HCT116 (cell line): ENCODE measurements at regions not wholly inside any gene's neighbourhood (a gene's known extent, or its start where the extent isn't known, plus 50 kb on each side); places are given as distances from the start of the nearest gene placed in this dataset.

Source experiments
- ATAC-seq: fragments of 200-7000 bp; cut with Tn5 transposase; 2 replicates; pipeline ENCODE4 v1.9.1; 2020; ENCODE audit warnings: mild to moderate bottlenecking, moderate library complexity
- BruUV-seq: library from RNA; stranded (reverse); fragments of 400-500 nt; replicated peaks from 2 replicates; lab custom pipeline; 2021; lab: Mats Ljungman, UMichigan
- CTCF ChIA-PET: fragments of 300-600 bp; sonication (Branson Sonifier 250); formaldehyde crosslinking; loops from one replicate; lab custom pipeline; 2021; ENCODE audit warnings: antibody characterized with exemption; lab: Charles Lee
- POLR2A ChIA-PET: fragments of 300-600, 350-600 bp; sonication (Branson Sonifier 250); formaldehyde crosslinking; loops from one replicate; lab custom pipeline; 2021; ENCODE audit warnings: antibody characterized with exemption; lab: Charles Lee
- RAD21 ChIA-PET, 2 experiments: fragments of 300-600 bp; sonication (Branson Sonifier 250); formaldehyde crosslinking; loops; one replicate each; lab custom pipeline; 2023; ENCODE audit warnings: low total read pairs in 2 of 2; ENCODE audit not compliant: uncharacterized antibody in 2 of 2, unreplicated experiment in 2 of 2, low non-redundant PET in 1 of 2; lab: Charles Lee
- DNase-seq: peaks from one replicate; pipeline ENCODE4 v3.0.0-alpha.2; 2010; ENCODE audit warnings: low read depth, low spot score
- H2AFZ ChIP-seq: fragments of 200-600 bp; shearing (Covaris generic), sonication (generic); 2 replicates; pipeline ENCODE4 v1.6.1; 2017; ENCODE audit warnings: low read depth, mixed run types, mixed read lengths, antibody characterized with exemption, low read length; ENCODE audit not compliant: poor library complexity, severe bottlenecking
- H3K27ac ChIP-seq: 2 replicates; pipeline ENCODE4 v1.5.1; 2012; ENCODE audit warnings: low read depth, low read length
- H3K27me3 ChIP-seq: fragments of 200-600 bp; sonication (generic); 2 replicates; pipeline ENCODE4 v1.6.1; 2016; ENCODE audit warnings: mixed run types, low read length, mixed read lengths; ENCODE audit not compliant: insufficient read depth
- H3K36me3 ChIP-seq, 2 experiments: fragments of 200-500 bp in 1 of 2; fragments of 200-600 bp in 1 of 2; sonication (Bioruptor generic) in 1 of 2; sonication (generic) in 1 of 2; 2 replicates each; pipeline versions ENCODE4 v1.5.1 to v1.6.1; 2014 to 2016; ENCODE audit warnings: low read length in 2 of 2, inconsistent platforms in 1 of 2, mixed read lengths in 1 of 2, mixed run types in 1 of 2; ENCODE audit not compliant: insufficient read depth in 2 of 2, control insufficient read depth in 1 of 2
- H3K4me1 ChIP-seq, 2 experiments: fragments of 200-600 bp in 1 of 2; sonication (generic) in 1 of 2; 2 replicates each; pipeline versions ENCODE4 v1.5.1 to v1.6.1; 2012 to 2017; ENCODE audit warnings: low read length in 2 of 2, inconsistent platforms in 1 of 2, mild to moderate bottlenecking in 1 of 2, mixed read lengths in 1 of 2, mixed run types in 1 of 2, moderate library complexity in 1 of 2; ENCODE audit not compliant: insufficient read depth in 2 of 2, control insufficient read depth in 1 of 2
- H3K4me2 ChIP-seq: fragments of 200-600 bp; sonication (generic); 2 replicates; pipeline ENCODE4 v1.6.1; 2017; ENCODE audit warnings: mixed run types, low read length, mixed read lengths
- H3K4me3 ChIP-seq, 2 experiments: fragments of 200-600 bp in 1 of 2; sonication (generic) in 1 of 2; replicated peaks in 1 of 2; 2 replicates each; pipeline ENCODE4 v1.5.1; 2011 to 2016; ENCODE audit warnings: low read length in 2 of 2, control low read depth in 1 of 2, low read depth in 1 of 2, mild to moderate bottlenecking in 1 of 2, mixed read lengths in 1 of 2, mixed run types in 1 of 2
- H3K79me2 ChIP-seq: fragments of 200-600 bp; sonication (generic); 2 replicates; pipeline ENCODE4 v1.6.1; 2017; ENCODE audit warnings: mild to moderate bottlenecking, mixed run types, low read length, moderate library complexity, mixed read lengths; ENCODE audit not compliant: insufficient read depth
- H3K9ac ChIP-seq: fragments of 200-600 bp; sonication (generic); 2 replicates; pipeline ENCODE4 v1.6.1; 2016; ENCODE audit warnings: low read length, mixed read lengths
- H3K9me2 ChIP-seq: fragments of 200-600 bp; sonication (generic), shearing (Covaris generic); 2 replicates; pipeline ENCODE4 v1.6.1; 2017; ENCODE audit warnings: mixed run types, mild to moderate bottlenecking, moderate library complexity; ENCODE audit not compliant: insufficient read depth
- H3K9me3 ChIP-seq, 2 experiments: fragments of 200-500 bp in 1 of 2; fragments of 200-600 bp in 1 of 2; sonication (Bioruptor generic) in 1 of 2; sonication (generic) in 1 of 2; 2 replicates each; pipeline ENCODE4 v1.6.1; 2014 to 2017; ENCODE audit warnings: low read length in 2 of 2, mixed read lengths in 2 of 2, inconsistent platforms in 1 of 2, low read depth in 1 of 2, mild to moderate bottlenecking in 1 of 2, mixed run types in 1 of 2, moderate library complexity in 1 of 2; ENCODE audit not compliant: control insufficient read depth in 1 of 2, insufficient read depth in 1 of 2
- H4K20me1 ChIP-seq: fragments of 200-600 bp; sonication (generic), shearing (Covaris generic); 2 replicates; pipeline ENCODE4 v1.6.1; 2017; ENCODE audit warnings: mixed run types, mild to moderate bottlenecking, moderate library complexity; ENCODE audit not compliant: insufficient read depth
- ELF1 ChIP-seq: IDR thresholded peaks from 2 replicates; pipeline ENCODE4 v1.6.1; 2012; ENCODE audit warnings: low read depth, borderline replicate concordance
- EZH2 ChIP-seq: fragments of 200-600 bp; sonication (generic); IDR thresholded peaks from 2 replicates; pipeline ENCODE4 v1.6.1; 2017; ENCODE audit warnings: antibody characterized with exemption, mixed run types
- EZH2phosphoT487 ChIP-seq: fragments of 200-600 bp; IDR thresholded peaks from 2 replicates; pipeline ENCODE4 v1.6.1; 2018; ENCODE audit warnings: antibody characterized with exemption, borderline replicate concordance
- JUND ChIP-seq: IDR thresholded peaks from 2 replicates; pipeline ENCODE4 v1.6.1; 2012
- SP1 ChIP-seq: IDR thresholded peaks from 2 replicates; pipeline ENCODE4 v1.6.1; 2012; ENCODE audit warnings: low read depth
- YY1 ChIP-seq: IDR thresholded peaks from 2 replicates; pipeline ENCODE4 v1.6.1; 2011; ENCODE audit warnings: low read length, low read depth, moderate library complexity, mild to moderate bottlenecking; ENCODE audit not compliant: insufficient replicate concordance; ENCODE audit errors: extremely low read depth
- ZFX ChIP-seq: fragments of 450-650 bp; IDR thresholded peaks from 2 replicates; pipeline ENCODE4 v1.6.1; 2017
- ZNF274 ChIP-seq: fragments of 200-500 bp; sonication (Bioruptor generic); IDR thresholded peaks from 2 replicates; pipeline ENCODE4 v1.6.1; 2014; ENCODE audit warnings: mild to moderate bottlenecking, low read depth, low read length, inconsistent platforms
- intact Hi-C: fragments of 100-400 bp; cut with micrococcal nuclease; formaldehyde crosslinking; loops from 2 replicates; pipeline ENCODE4 v1.10.0; 2022
- TF ChIP-seq, protein P1 (sequence below): IDR thresholded peaks from 2 replicates; pipeline ENCODE4 v1.6.1; 2012
- TF ChIP-seq, protein P2 (sequence below), 3 experiments: fragments of 200-600 bp in 1 of 3; sonication (generic) in 1 of 3; IDR thresholded peaks in 2 of 3; conservative IDR thresholded peaks in 1 of 3; 2 replicates each; pipeline ENCODE4 v1.5.1; 2012 to 2017; ENCODE audit warnings: low read depth in 2 of 3, low read length in 2 of 3, antibody characterized with exemption in 1 of 3, borderline replicate concordance in 1 of 3, control low read depth in 1 of 3, mild to moderate bottlenecking in 1 of 3, mixed read lengths in 1 of 3, mixed run types in 1 of 3, moderate library complexity in 1 of 3; ENCODE audit not compliant: insufficient read depth in 1 of 3

DNA sequence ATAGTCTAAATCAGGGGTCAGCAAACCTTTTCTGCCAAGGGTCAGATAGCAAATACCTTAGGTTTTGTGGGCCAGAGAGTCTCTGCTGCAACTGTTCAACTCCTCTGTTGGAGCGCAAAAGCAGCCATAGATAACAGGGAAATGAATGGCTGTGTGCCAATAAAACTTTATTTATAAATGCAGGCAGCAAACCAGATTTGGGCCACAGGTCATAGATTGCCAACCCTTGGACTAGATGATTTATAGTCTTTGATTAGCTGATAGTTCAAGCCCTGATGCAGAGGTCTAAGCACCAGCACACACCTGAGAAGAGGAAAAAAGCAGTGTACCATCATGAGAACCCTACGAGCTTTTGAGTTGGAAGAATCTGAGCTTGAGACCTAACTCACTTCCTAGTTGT is 86.0 kb upstream of the DYNLRB2 start:
- H3K4me1 ChIP-seq: no peaks in the 10 kb centered on the region
- H3K9ac ChIP-seq: no peak overlapping the region
- intact Hi-C loops: no loop called here
- CTCF ChIA-PET: no interaction called here
- H3K4me3 ChIP-seq: no peak overlapping the region
- H2AFZ ChIP-seq: no peak overlapping the region
- no peak for TF ChIP-seq YY1
- no peak for TF ChIP-seq EZH2phosphoT487
- TF ChIP-seq, protein P1, sequence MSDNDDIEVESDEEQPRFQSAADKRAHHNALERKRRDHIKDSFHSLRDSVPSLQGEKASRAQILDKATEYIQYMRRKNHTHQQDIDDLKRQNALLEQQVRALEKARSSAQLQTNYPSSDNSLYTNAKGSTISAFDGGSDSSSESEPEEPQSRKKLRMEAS: no peak
- no peak for TF ChIP-seq JUND
- no peak for TF ChIP-seq ZNF274
- TF ChIP-seq EZH2: no peak
- TF ChIP-seq, protein P2, sequence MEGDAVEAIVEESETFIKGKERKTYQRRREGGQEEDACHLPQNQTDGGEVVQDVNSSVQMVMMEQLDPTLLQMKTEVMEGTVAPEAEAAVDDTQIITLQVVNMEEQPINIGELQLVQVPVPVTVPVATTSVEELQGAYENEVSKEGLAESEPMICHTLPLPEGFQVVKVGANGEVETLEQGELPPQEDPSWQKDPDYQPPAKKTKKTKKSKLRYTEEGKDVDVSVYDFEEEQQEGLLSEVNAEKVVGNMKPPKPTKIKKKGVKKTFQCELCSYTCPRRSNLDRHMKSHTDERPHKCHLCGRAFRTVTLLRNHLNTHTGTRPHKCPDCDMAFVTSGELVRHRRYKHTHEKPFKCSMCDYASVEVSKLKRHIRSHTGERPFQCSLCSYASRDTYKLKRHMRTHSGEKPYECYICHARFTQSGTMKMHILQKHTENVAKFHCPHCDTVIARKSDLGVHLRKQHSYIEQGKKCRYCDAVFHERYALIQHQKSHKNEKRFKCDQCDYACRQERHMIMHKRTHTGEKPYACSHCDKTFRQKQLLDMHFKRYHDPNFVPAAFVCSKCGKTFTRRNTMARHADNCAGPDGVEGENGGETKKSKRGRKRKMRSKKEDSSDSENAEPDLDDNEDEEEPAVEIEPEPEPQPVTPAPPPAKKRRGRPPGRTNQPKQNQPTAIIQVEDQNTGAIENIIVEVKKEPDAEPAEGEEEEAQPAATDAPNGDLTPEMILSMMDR (IDR thresholded peaks at IDR 0.05 in 2 of 3, conservative IDR thresholded peaks at IDR 0.05 in 1 of 3; ENCODE audit: borderline replicate concordance in 1 of 3, insufficient read depth in 1 of 3, low read depth in 2 of 3, low read length in 2 of 3): no peak
- no peak for TF ChIP-seq ELF1
- TF ChIP-seq ZFX: no peak
- no peak for TF ChIP-seq SP1
- no peaks in the 10 kb centered on the region for H3K79me2 ChIP-seq
- H3K9me2 ChIP-seq: no peaks in the 10 kb centered on the region
- no peak for ATAC-seq
- no peak for DNase-seq
- H3K36me3 ChIP-seq: no peaks in the 10 kb centered on the region
- no peak overlapping the region for H3K27ac ChIP-seq
- POLR2A ChIA-PET: no interaction called here
- H4K20me1 ChIP-seq: no peaks in the 10 kb centered on the region
- peaks cover 10 to 25% of the 10 kb centered on the region in 2 experiments; a peak in 2 of 4 replicates for H3K9me3 ChIP-seq
- H3K4me2 ChIP-seq: no peak overlapping the region
- RAD21 ChIA-PET: no interaction called here
- no peaks in the 10 kb centered on the region for H3K27me3 ChIP-seq
- no TSS peak for BruUV-seq
